SKM-1 treated with dmso at 0.1 percent for 144 hours (cell line): ENCODE measurements at regions not wholly inside any gene's neighbourhood (a gene's known extent, or its start where the extent isn't known, plus 50 kb on each side); places are given as distances from the start of the nearest gene placed in this dataset.
"Not testable (repeated sequence)": the region's sequence is repeated elsewhere in the genome, so short reads cannot be mapped to it uniquely, and the experiment has no call there.

Source experiments
- DNase-seq: peaks from one replicate; lab custom pipeline; 2025; ENCODE audit not compliant: unreplicated experiment; lab: John Stamatoyannopoulos, UW

GRCh38 chr2:84158605-84159004 lies 300.5 kb downstream of the SUCLG1 start:
- DNase-seq: no peak

- no peak for DNase-seq
These were observed 306.6 kb downstream of the SUCLG1 start for GRCh38 chr2:84152462-84152861.

- no peak for DNase-seq
These were observed 314.7 kb downstream of the SUCLG1 start for GRCh38 chr2:84144345-84144744.

- DNase-seq: no peak
These were observed 322.0 kb downstream of the SUCLG1 start for GRCh38 chr2:84137034-84137433.

GRCh38 chr2:84132370-84132769 lies 326.7 kb downstream of the SUCLG1 start:
- no peak for DNase-seq

- no peak for DNase-seq
These were observed 327.7 kb downstream of the SUCLG1 start for GRCh38 chr2:84131278-84131830.

GRCh38 chr2:84129018-84129417 lies 330.1 kb downstream of the SUCLG1 start:
- DNase-seq: no peak

- not testable (repeated sequence) for DNase-seq
These were observed 331.3 kb downstream of the SUCLG1 start for GRCh38 chr2:84127812-84128211.

GRCh38 chr2:84126530-84126929 lies 332.6 kb downstream of the SUCLG1 start:
- DNase-seq: no peak

- DNase-seq: no peak
These were observed 333.0 kb downstream of the SUCLG1 start for GRCh38 chr2:84126084-84126483.

- no peak for DNase-seq
These were observed 342.9 kb downstream of the SUCLG1 start for GRCh38 chr2:84116143-84116542.

- no peak for DNase-seq
These were observed 343.8 kb downstream of the SUCLG1 start for GRCh38 chr2:84115173-84115857.

- DNase-seq: not testable (repeated sequence)
These were observed 355.1 kb downstream of the SUCLG1 start for GRCh38 chr2:84103816-84104527.

- no peak for DNase-seq
These were observed 356.8 kb downstream of the SUCLG1 start for GRCh38 chr2:84102274-84102673.

- DNase-seq: no peak
These were observed 370.4 kb downstream of the SUCLG1 start for GRCh38 chr2:84088656-84089055.

- DNase-seq: no peak
These were observed 373.5 kb downstream of the SUCLG1 start for GRCh38 chr2:84085562-84085961.

GRCh38 chr2:84084856-84085255 lies 374.2 kb downstream of the SUCLG1 start:
- no peak for DNase-seq

- DNase-seq: no peak
These were observed 375.1 kb downstream of the SUCLG1 start for GRCh38 chr2:84083984-84084383.

- DNase-seq: no peak
These were observed 380.6 kb downstream of the SUCLG1 start for GRCh38 chr2:84078471-84078870.

GRCh38 chr2:84077496-84077895 lies 381.6 kb downstream of the SUCLG1 start:
- DNase-seq: peak; percentile 26

- DNase-seq: no peak
These were observed 388.0 kb downstream of the SUCLG1 start for GRCh38 chr2:84071050-84071449.

- DNase-seq: no peak
These were observed 393.2 kb downstream of the SUCLG1 start for GRCh38 chr2:84065857-84066256.
